ENCODE measurements at regions not wholly inside any gene's neighbourhood (a gene's known extent, or its start where the extent isn't known, plus 50 kb on each side); places are given as distances from the start of the nearest gene placed in this dataset.

DNA sequence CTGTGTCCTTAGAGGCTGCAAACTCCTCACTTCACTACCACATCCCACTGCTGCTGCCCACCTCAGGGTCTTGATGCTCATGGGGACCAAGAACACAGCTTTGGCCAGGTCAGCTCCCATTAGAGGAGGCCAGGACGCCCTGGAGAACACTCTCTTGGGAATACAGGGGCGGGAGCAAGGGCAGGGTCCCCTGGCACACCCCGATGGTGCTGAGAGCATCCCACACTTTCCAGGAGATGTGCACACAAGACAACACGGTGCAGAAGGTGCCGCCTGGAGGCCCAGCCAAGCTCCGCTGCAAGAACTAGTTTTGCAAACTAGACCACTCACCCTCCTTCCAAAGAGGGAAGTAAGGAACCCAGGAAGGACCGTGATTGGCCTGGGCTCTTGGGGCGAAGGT is 304.4 kb upstream of the SALL3 start:
- Histone ChIP-seq H3K36me3 (no peaks in the 10 kb centered on the region), H3K4me3 (no peak overlapping the region), H3K27ac (no peak overlapping the region), H3K27me3 (no peaks in the 10 kb centered on the region), H3K9me3 (no peaks in the 10 kb centered on the region), H3K4me1 (no peaks in the 10 kb centered on the region)
- no peak for DNase-seq
- in situ Hi-C loops (cut with MboI; ENCODE audit: low pct_ligation_motif_present in 1 of 4, low pct_unique_long_range_greater_than_20kb in 1 of 4, low sequenced_read_pairs in 3 of 4) (no loop called here), intact Hi-C loops (cut with DNase I; ENCODE audit: low total_unique reads) (no loop called here)
- TF ChIP-seq EP300 (IDR thresholded peaks at IDR 0.05; ENCODE audit: low read depth) (no peak), POLR2A (IDR thresholded peaks at IDR 0.05) (no peak), POLR2AphosphoS5 (IDR thresholded peaks at IDR 0.05) (no peak)
- TF ChIP-seq, protein P1, sequence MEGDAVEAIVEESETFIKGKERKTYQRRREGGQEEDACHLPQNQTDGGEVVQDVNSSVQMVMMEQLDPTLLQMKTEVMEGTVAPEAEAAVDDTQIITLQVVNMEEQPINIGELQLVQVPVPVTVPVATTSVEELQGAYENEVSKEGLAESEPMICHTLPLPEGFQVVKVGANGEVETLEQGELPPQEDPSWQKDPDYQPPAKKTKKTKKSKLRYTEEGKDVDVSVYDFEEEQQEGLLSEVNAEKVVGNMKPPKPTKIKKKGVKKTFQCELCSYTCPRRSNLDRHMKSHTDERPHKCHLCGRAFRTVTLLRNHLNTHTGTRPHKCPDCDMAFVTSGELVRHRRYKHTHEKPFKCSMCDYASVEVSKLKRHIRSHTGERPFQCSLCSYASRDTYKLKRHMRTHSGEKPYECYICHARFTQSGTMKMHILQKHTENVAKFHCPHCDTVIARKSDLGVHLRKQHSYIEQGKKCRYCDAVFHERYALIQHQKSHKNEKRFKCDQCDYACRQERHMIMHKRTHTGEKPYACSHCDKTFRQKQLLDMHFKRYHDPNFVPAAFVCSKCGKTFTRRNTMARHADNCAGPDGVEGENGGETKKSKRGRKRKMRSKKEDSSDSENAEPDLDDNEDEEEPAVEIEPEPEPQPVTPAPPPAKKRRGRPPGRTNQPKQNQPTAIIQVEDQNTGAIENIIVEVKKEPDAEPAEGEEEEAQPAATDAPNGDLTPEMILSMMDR (IDR thresholded peaks at IDR 0.05), result no peak
- WGBS, 2 donors (ENCODE audit: low coverage in 1 of 2), result 75% methylated on average over 8 of the region's 8 CpGs; no CpG with 5 or more reads in 1 of the 2 donors

DNA sequence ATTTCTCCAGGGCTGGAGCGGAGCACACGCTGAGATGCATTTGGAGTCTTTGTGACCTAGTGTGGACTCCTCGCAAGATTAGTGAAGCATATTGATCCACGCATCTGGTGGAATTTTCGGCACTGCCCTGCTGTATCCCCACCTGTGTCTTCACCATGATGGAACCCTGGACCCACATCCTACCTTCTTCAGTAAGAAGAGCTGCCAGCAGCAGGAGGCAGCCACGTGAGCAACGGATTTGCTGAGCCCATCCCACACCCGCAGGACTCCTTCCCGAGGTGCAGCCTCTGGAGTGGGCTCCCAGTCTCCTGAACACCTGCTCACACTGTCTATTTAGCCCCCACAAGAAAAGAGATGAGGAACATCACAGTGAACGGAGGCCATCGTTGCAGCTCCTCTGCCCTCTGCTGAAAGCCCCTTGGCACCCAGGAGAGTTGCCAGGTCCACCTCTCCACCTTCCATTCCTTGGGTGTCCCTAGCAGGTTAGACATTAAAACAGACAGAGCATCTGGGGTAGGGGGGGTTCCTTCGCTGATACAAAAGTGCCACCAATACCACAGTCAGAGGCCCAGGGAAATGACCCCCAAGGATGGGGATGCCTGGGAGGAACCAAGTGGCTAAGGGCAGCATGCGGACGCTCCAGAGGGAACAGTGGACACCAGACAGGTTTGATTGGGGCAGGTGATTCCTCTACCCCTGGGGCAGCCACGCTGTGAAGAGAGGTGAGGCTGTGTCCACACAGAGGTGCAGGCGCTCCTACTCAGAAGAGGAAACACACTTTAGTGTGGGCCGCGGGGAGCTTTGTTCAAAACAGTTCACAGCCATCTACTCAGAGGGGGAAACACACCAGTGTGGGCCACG is 302.8 kb upstream of the SALL3 start:
- Histone ChIP-seq H3K9me3 (no peaks in the 10 kb centered on the region), H3K27ac (no peak overlapping the region), H3K36me3 (no peaks in the 10 kb centered on the region), H3K4me1 (no peaks in the 10 kb centered on the region), H3K4me3 (no peak overlapping the region), H3K27me3 (no peaks in the 10 kb centered on the region)
- 66 to 81% methylated on average over 5 to 19 of the region's 19 CpGs for WGBS, 2 donors (ENCODE audit: low coverage in 1 of 2)
- intact Hi-C loops (cut with DNase I; ENCODE audit: low total_unique reads), result no loop called here
- in situ Hi-C loops (cut with MboI; ENCODE audit: low pct_ligation_motif_present in 1 of 4, low pct_unique_long_range_greater_than_20kb in 1 of 4, low sequenced_read_pairs in 3 of 4), result no loop called here
- DNase-seq, result no peak
- TF ChIP-seq POLR2AphosphoS5 (IDR thresholded peaks at IDR 0.05) (no peak), EP300 (IDR thresholded peaks at IDR 0.05; ENCODE audit: low read depth) (no peak), POLR2A (IDR thresholded peaks at IDR 0.05) (no peak)
- TF ChIP-seq, protein P1 (IDR thresholded peaks at IDR 0.05), result no peak

- H3K4me1 ChIP-seq, result no peaks in the 10 kb centered on the region
- no peak for DNase-seq
- in situ Hi-C loops (cut with MboI; ENCODE audit: low pct_ligation_motif_present in 1 of 4, low pct_unique_long_range_greater_than_20kb in 1 of 4, low sequenced_read_pairs in 3 of 4), result no loop called here
- 84 to 91% methylated on average over 3 to 25 of the region's 25 CpGs for WGBS, 2 donors (ENCODE audit: low coverage in 1 of 2)
- H3K4me3 ChIP-seq, result no peak overlapping the region
- H3K27me3 ChIP-seq, result no peaks in the 10 kb centered on the region
- no peak overlapping the region for H3K27ac ChIP-seq
- no peaks in the 10 kb centered on the region for H3K9me3 ChIP-seq
- H3K36me3 ChIP-seq, result no peaks in the 10 kb centered on the region
- TF ChIP-seq POLR2A (IDR thresholded peaks at IDR 0.05), result no peak
- TF ChIP-seq, protein P1 (IDR thresholded peaks at IDR 0.05), result no peak
- no peak for TF ChIP-seq EP300 (IDR thresholded peaks at IDR 0.05; ENCODE audit: low read depth)
- no peak for TF ChIP-seq POLR2AphosphoS5 (IDR thresholded peaks at IDR 0.05)
- intact Hi-C loops (cut with DNase I; ENCODE audit: low total_unique reads), result no loop called here
Measured at GRCh38 chr18:78677483-78678317, 301.9 kb upstream of the SALL3 start.

GRCh38 chr18:78678318-78678695 is 301.3 kb upstream of the SALL3 start:
- Histone ChIP-seq H3K36me3 (no peaks in the 10 kb centered on the region), H3K27ac (no peak overlapping the region), H3K27me3 (no peaks in the 10 kb centered on the region), H3K9me3 (no peaks in the 10 kb centered on the region), H3K4me1 (no peaks in the 10 kb centered on the region), H3K4me3 (no peak overlapping the region)
- 60 to 69% methylated on average over 1 to 8 of the region's 8 CpGs for WGBS, 2 donors (ENCODE audit: low coverage in 1 of 2)
- intact Hi-C loops (cut with DNase I; ENCODE audit: low total_unique reads) (no loop called here), in situ Hi-C loops (cut with MboI; ENCODE audit: low pct_ligation_motif_present in 1 of 4, low pct_unique_long_range_greater_than_20kb in 1 of 4, low sequenced_read_pairs in 3 of 4) (no loop called here)
- no peak for DNase-seq
- TF ChIP-seq POLR2AphosphoS5 (IDR thresholded peaks at IDR 0.05), result no peak
- TF ChIP-seq, protein P1 (IDR thresholded peaks at IDR 0.05), result no peak
- no peak for TF ChIP-seq EP300 (IDR thresholded peaks at IDR 0.05; ENCODE audit: low read depth)
- no peak for TF ChIP-seq POLR2A (IDR thresholded peaks at IDR 0.05)
